GM19023 (cell line): ENCODE measurements at regions not wholly inside any gene's neighbourhood (a gene's known extent, or its start where the extent isn't known, plus 50 kb on each side); places are given as distances from the start of the nearest gene placed in this dataset.
"Not testable (repeated sequence)": the region's sequence is repeated elsewhere in the genome, so short reads cannot be mapped to it uniquely, and the experiment has no call there.

Experiments used
- ATAC-seq: cut with Tn5 transposase; IDR thresholded peaks from one replicate; pipeline ENCODE4 v1.9.1; 2021; ENCODE audit warnings: mild to moderate bottlenecking, moderate library complexity; ENCODE audit not compliant: unreplicated experiment

GRCh38 chr12:124477107-124477915, 90.1 kb downstream of the NCOR2 start:
- no peak for ATAC-seq

- no peak for ATAC-seq
Measured at GRCh38 chr12:124476011-124476400, 91.4 kb downstream of the NCOR2 start.

- ATAC-seq, result no peak
Measured at GRCh38 chr12:124475295-124476010, 92.0 kb downstream of the NCOR2 start.

GRCh38 chr12:124474709-124475108, 92.7 kb downstream of the NCOR2 start:
- ATAC-seq, result no peak

- ATAC-seq, result no peak
Measured at GRCh38 chr12:124472690-124473279, 94.6 kb downstream of the NCOR2 start.

GRCh38 chr12:124471828-124472227, 95.6 kb downstream of the NCOR2 start:
- ATAC-seq, result no peak

- ATAC-seq, result no peak
Measured at GRCh38 chr12:124470806-124471205, 96.6 kb downstream of the NCOR2 start.

- no peak for ATAC-seq
Measured at GRCh38 chr12:124470139-124470538, 97.3 kb downstream of the NCOR2 start.

GRCh38 chr12:124469193-124469888, 98.1 kb downstream of the NCOR2 start:
- ATAC-seq, result no peak

- not testable (repeated sequence) for ATAC-seq
Measured at GRCh38 chr12:124467549-124467948, 99.9 kb downstream of the NCOR2 start.

- peak; percentile 97 for ATAC-seq
Measured at GRCh38 chr12:124466216-124467128, 100.9 kb downstream of the NCOR2 start.

- no peak for ATAC-seq
Measured at GRCh38 chr12:124465473-124465872, 101.9 kb downstream of the NCOR2 start.

- no peak for ATAC-seq
Measured at GRCh38 chr12:124464830-124465229, 102.6 kb downstream of the NCOR2 start.

GRCh38 chr12:124464062-124464461, 103.3 kb downstream of the NCOR2 start:
- no peak for ATAC-seq

GRCh38 chr12:124463341-124463921, 104.0 kb downstream of the NCOR2 start:
- ATAC-seq, result no peak

- ATAC-seq, result no peak
Measured at GRCh38 chr12:124462750-124463149, 104.7 kb downstream of the NCOR2 start.

GRCh38 chr12:124461851-124462623, 105.4 kb downstream of the NCOR2 start:
- ATAC-seq, result no peak

GRCh38 chr12:124461241-124461673, 106.2 kb downstream of the NCOR2 start:
- no peak for ATAC-seq

- no peak for ATAC-seq
Measured at GRCh38 chr12:124460771-124461170, 106.6 kb downstream of the NCOR2 start.
